CD14-positive monocyte (primary cell): ENCODE measurements at regions not wholly inside any gene's neighbourhood (a gene's known extent, or its start where the extent isn't known, plus 50 kb on each side); places are given as distances from the start of the nearest gene placed in this dataset.

Source experiments
- DNase-seq, 3 donors: peaks; one replicate each; pipeline ENCODE4 v3.0.0-alpha.2; 2011 to 2022
- H2AFZ ChIP-seq: 2 replicates; pipeline ENCODE4 v1.6.0; 2012; ENCODE audit warnings: mild to moderate bottlenecking, low read depth, low read length, inconsistent platforms; ENCODE audit not compliant: insufficient read depth, poor library complexity, severe bottlenecking
- H3K27ac ChIP-seq, 2 donors: 1 replicate in 1 of 2; 2 replicates in 1 of 2; pipeline ENCODE4 v1.5.1; 2012 to 2013; ENCODE audit warnings: low read length in 2 of 2, control low read depth in 1 of 2, inconsistent platforms in 1 of 2, low read depth in 1 of 2, mild to moderate bottlenecking in 1 of 2
- H3K27me3 ChIP-seq, 2 donors: one replicate each; pipeline versions ENCODE4 v1.6.0 to v1.6.1; 2011 to 2013; ENCODE audit warnings: low read length in 2 of 2; ENCODE audit not compliant: control insufficient read depth in 2 of 2, insufficient read depth in 2 of 2
- H3K36me3 ChIP-seq, 2 donors: replicated peaks in 1 of 2; 1 replicate in 1 of 2; 2 replicates in 1 of 2; pipeline versions ENCODE4 v1.5.1 to v1.6.1; 2012 to 2013; ENCODE audit warnings: low read length in 2 of 2, control low read depth in 1 of 2, inconsistent platforms in 1 of 2, mild to moderate bottlenecking in 1 of 2; ENCODE audit not compliant: insufficient read depth in 2 of 2, control insufficient read depth in 1 of 2
- H3K4me1 ChIP-seq, 2 donors: 1 replicate in 1 of 2; 2 replicates in 1 of 2; pipeline versions ENCODE4 v1.5.1 to v1.6.1; 2012 to 2013; ENCODE audit warnings: low read length in 2 of 2, control low read depth in 1 of 2, inconsistent platforms in 1 of 2, mild to moderate bottlenecking in 1 of 2, moderate library complexity in 1 of 2; ENCODE audit not compliant: insufficient read depth in 2 of 2, control insufficient read depth in 1 of 2
- H3K4me2 ChIP-seq: replicated peaks from 2 replicates; pipeline ENCODE3; 2012; ENCODE audit warnings: low read length, moderate library complexity, mild to moderate bottlenecking; ENCODE audit not compliant: poor library complexity, severe bottlenecking; ENCODE audit errors: extremely low read depth
- H3K4me3 ChIP-seq, 3 experiments: fragments of 200-600 bp in 1 of 3; sonication (generic) in 1 of 3; replicated peaks in 1 of 3; 1 replicate in 2 of 3; 2 replicates in 1 of 3; pipeline ENCODE4 v1.5.1; 2011 to 2013; ENCODE audit warnings: low read length in 3 of 3, mild to moderate bottlenecking in 3 of 3, control low read depth in 2 of 3, low read depth in 2 of 3, inconsistent platforms in 1 of 3, moderate library complexity in 1 of 3
- H3K79me2 ChIP-seq: 2 replicates; pipeline ENCODE4 v1.6.0; 2012; ENCODE audit warnings: mild to moderate bottlenecking, control low read depth, inconsistent platforms, low read length, moderate library complexity; ENCODE audit not compliant: insufficient read depth
- H3K9ac ChIP-seq: 2 replicates; pipeline ENCODE4 v1.6.0; 2017; ENCODE audit warnings: low read length, mild to moderate bottlenecking; ENCODE audit not compliant: insufficient read depth, poor library complexity, severe bottlenecking
- H3K9me3 ChIP-seq, 2 donors: replicated peaks in 1 of 2; 1 replicate in 1 of 2; 2 replicates in 1 of 2; pipeline versions ENCODE4 v1.5.1 to v1.6.1; 2012 to 2013; ENCODE audit warnings: low read length in 2 of 2, control low read depth in 1 of 2; ENCODE audit not compliant: control insufficient read depth in 1 of 2, insufficient read depth in 1 of 2
- H4K20me1 ChIP-seq: 2 replicates; pipeline ENCODE4 v1.6.0; 2012; ENCODE audit warnings: mild to moderate bottlenecking, low read length, control low read depth, moderate library complexity; ENCODE audit not compliant: insufficient read depth
- H3K27ac Mint-ChIP-seq, 7 donors: one replicate each; pipeline ENCODE4 v1.8.0; 2020; ENCODE audit warnings: mild to moderate bottlenecking in 7 of 7, mixed read lengths in 7 of 7, moderate library complexity in 6 of 7, inconsistent platforms in 2 of 7
- H3K27me3 Mint-ChIP-seq, 3 donors: one replicate each; pipeline ENCODE4 v1.8.0; 2021 to 2022; ENCODE audit warnings: low read depth in 3 of 3, mild to moderate bottlenecking in 3 of 3, mixed read lengths in 3 of 3, moderate library complexity in 3 of 3, inconsistent platforms in 1 of 3
- H3K36me3 Mint-ChIP-seq, 2 donors: one replicate each; pipeline ENCODE4 v1.8.0; 2020; ENCODE audit warnings: mixed read lengths in 2 of 2, inconsistent platforms in 1 of 2, mild to moderate bottlenecking in 1 of 2
- H3K4me1 Mint-ChIP-seq: one replicate; pipeline ENCODE4 v1.8.0; 2020; ENCODE audit warnings: mild to moderate bottlenecking, mixed read lengths
- H3K4me3 Mint-ChIP-seq, 2 donors: one replicate each; pipeline ENCODE4 v1.8.0; 2020; ENCODE audit warnings: mild to moderate bottlenecking in 2 of 2, mixed read lengths in 2 of 2, moderate library complexity in 1 of 2
- H3K9me3 Mint-ChIP-seq, 7 donors: one replicate each; pipeline ENCODE4 v1.8.0; 2020 to 2022; ENCODE audit warnings: mixed read lengths in 7 of 7, mild to moderate bottlenecking in 6 of 7, moderate library complexity in 6 of 7, inconsistent platforms in 2 of 7
- CTCF ChIP-seq: fragments of 200-600 bp; IDR thresholded peaks from one replicate; pipeline ENCODE4 v1.8.0; 2022; ENCODE audit warnings: antibody characterized with exemption, mild to moderate bottlenecking
- WGBS: methylation state at CpG from one replicate; pipeline ENCODE4 v1.1.5; 2013; ENCODE audit warnings: missing lambda C conversion rate; ENCODE audit not compliant: insufficient coverage; 5-methylcytosine and 5-hydroxymethylcytosine counted together
- intact Hi-C, 2 donors: fragments of 100-400 bp; cut with micrococcal nuclease; formaldehyde crosslinking; loops; one replicate each; pipeline versions ENCODE4 v1.15.0 to v1.15.1; 2023

- Histone ChIP-seq H3K4me1 (no peaks in the 10 kb centered on the region), H3K9me3 (no peaks in the 10 kb centered on the region), H2AFZ (no peak overlapping the region), H3K27me3 (no peaks in the 10 kb centered on the region), H3K4me2 (no peak overlapping the region), H3K27ac (no peak overlapping the region), H3K4me3 (no peak overlapping the region), H3K9ac (no peak overlapping the region), H4K20me1 (no peaks in the 10 kb centered on the region), H3K36me3 (no peaks in the 10 kb centered on the region), H3K79me2 (no peaks in the 10 kb centered on the region)
- H3K27ac Mint-ChIP-seq = no peak overlapping the region
- H3K36me3 Mint-ChIP-seq = no peaks in the 10 kb centered on the region
- no peaks in the 10 kb centered on the region for H3K27me3 Mint-ChIP-seq
- no peak overlapping the region for H3K4me3 Mint-ChIP-seq
- WGBS = no CpG with 5 or more reads among the region's 4 CpGs
- no peak for TF ChIP-seq CTCF
- intact Hi-C loops = no loop called here
- H3K9me3 Mint-ChIP-seq = no peaks in the 10 kb centered on the region
- peaks cover 9% of the 10 kb centered on the region for H3K4me1 Mint-ChIP-seq
- DNase-seq = no peak
Measured at GRCh38 chr14:66087231-66087630, 398.9 kb upstream of the CCDC196 start.

- no peak overlapping the region for H3K27ac ChIP-seq
- Mint-ChIP-seq H3K27ac (no peak overlapping the region), H3K4me3 (no peak overlapping the region), H3K27me3 (peaks cover 0 to 2% (median 0%) of the 10 kb centered on the region in 3 donors), H3K36me3 (no peaks in the 10 kb centered on the region), H3K9me3 (peaks cover 0 to 4% (median 0%) of the 10 kb centered on the region in 7 donors), H3K4me1 (peaks cover 7% of the 10 kb centered on the region)
- 100% methylated on average over 1 of the region's 3 CpGs for WGBS
- no peak overlapping the region for H3K4me2 ChIP-seq
- H4K20me1 ChIP-seq = no peaks in the 10 kb centered on the region
- no peaks in the 10 kb centered on the region for H3K4me1 ChIP-seq
- peaks cover 0 to 5% of the 10 kb centered on the region in 2 donors for H3K9me3 ChIP-seq
- H3K27me3 ChIP-seq = no peaks in the 10 kb centered on the region
- TF ChIP-seq CTCF = no peak
- no peak overlapping the region for H3K4me3 ChIP-seq
- H3K36me3 ChIP-seq = no peaks in the 10 kb centered on the region
- H3K79me2 ChIP-seq = no peaks in the 10 kb centered on the region
- H2AFZ ChIP-seq = no peak overlapping the region
- no peak overlapping the region for H3K9ac ChIP-seq
- intact Hi-C loops = no loop called here
- no peak for DNase-seq
Measured at GRCh38 chr14:66088656-66089055, 397.5 kb upstream of the CCDC196 start.
